ENCODE measurements at regions not wholly inside any gene's neighbourhood (a gene's known extent, or its start where the extent isn't known, plus 50 kb on each side); places are given as distances from the start of the nearest gene placed in this dataset.

DNA sequence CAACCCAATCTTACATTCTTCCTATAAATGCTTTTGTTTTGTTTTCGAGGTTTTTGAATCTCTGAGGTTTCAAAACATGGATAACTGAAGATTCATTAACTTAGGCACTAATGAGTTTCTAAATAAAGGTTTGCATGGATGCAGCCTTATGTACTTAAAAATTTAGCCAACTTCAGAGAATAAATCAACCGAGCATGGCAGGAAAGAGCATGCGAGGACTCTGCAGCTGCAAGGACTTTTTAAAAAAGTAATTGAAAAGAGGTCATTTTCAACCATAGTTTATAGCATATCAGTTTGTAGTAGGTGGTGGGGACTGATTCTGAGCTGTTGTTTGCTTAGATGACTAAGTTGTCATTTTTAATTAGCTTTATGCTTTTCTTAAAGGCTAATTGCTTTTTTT lies 567.0 kb upstream of the ZEB2 start:
- TF ChIP-seq, protein P1, sequence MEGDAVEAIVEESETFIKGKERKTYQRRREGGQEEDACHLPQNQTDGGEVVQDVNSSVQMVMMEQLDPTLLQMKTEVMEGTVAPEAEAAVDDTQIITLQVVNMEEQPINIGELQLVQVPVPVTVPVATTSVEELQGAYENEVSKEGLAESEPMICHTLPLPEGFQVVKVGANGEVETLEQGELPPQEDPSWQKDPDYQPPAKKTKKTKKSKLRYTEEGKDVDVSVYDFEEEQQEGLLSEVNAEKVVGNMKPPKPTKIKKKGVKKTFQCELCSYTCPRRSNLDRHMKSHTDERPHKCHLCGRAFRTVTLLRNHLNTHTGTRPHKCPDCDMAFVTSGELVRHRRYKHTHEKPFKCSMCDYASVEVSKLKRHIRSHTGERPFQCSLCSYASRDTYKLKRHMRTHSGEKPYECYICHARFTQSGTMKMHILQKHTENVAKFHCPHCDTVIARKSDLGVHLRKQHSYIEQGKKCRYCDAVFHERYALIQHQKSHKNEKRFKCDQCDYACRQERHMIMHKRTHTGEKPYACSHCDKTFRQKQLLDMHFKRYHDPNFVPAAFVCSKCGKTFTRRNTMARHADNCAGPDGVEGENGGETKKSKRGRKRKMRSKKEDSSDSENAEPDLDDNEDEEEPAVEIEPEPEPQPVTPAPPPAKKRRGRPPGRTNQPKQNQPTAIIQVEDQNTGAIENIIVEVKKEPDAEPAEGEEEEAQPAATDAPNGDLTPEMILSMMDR (conservative IDR thresholded peaks at IDR 0.05; ENCODE audit: low read depth, low read length), result no peak
- no peak for TF ChIP-seq EZH2 (IDR thresholded peaks at IDR 0.05; ENCODE audit: low read length, unreplicated experiment)

Measured in PC-3 (cell line).